ENCODE measurements at regions not wholly inside any gene's neighbourhood (a gene's known extent, or its start where the extent isn't known, plus 50 kb on each side); places are given as distances from the start of the nearest gene placed in this dataset.

- TF ChIP-seq CEBPB (IDR thresholded peaks at IDR 0.05) (no peak), USF1 (IDR thresholded peaks at IDR 0.05) (no peak), EP300 (IDR thresholded peaks at IDR 0.05; ENCODE audit: borderline replicate concordance) (no peak), RAD21 (IDR thresholded peaks at IDR 0.05; ENCODE audit: low read depth) (no peak), CREB1 (IDR thresholded peaks at IDR 0.05; ENCODE audit: low read depth) (no peak), TAF1 (IDR thresholded peaks at IDR 0.05; ENCODE audit: low read depth) (no peak), FOXM1 (IDR thresholded peaks at IDR 0.05; ENCODE audit: borderline replicate concordance, low read depth) (no peak), REST (IDR thresholded peaks at IDR 0.05; ENCODE audit: low read depth) (no peak), NFIC (IDR thresholded peaks at IDR 0.05) (no peak), YY1 (IDR thresholded peaks at IDR 0.05; ENCODE audit: low read depth) (no peak), TCF12 (IDR thresholded peaks at IDR 0.05; ENCODE audit: low read depth) (no peak), TEAD4 (IDR thresholded peaks at IDR 0.05) (no peak)
- TF ChIP-seq, protein P1, sequence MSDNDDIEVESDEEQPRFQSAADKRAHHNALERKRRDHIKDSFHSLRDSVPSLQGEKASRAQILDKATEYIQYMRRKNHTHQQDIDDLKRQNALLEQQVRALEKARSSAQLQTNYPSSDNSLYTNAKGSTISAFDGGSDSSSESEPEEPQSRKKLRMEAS (IDR thresholded peaks at IDR 0.05), result no peak
Observed at GRCh38 chr17:13777003-13777402, 175.3 kb upstream of the HS3ST3A1 start.
